HG03060 (cell line): ENCODE measurements at regions not wholly inside any gene's neighbourhood (a gene's known extent, or its start where the extent isn't known, plus 50 kb on each side); places are given as distances from the start of the nearest gene placed in this dataset.
"Not testable (repeated sequence)": the region's sequence is repeated elsewhere in the genome, so short reads cannot be mapped to it uniquely, and the experiment has no call there.

Experiments
- ATAC-seq: cut with Tn5 transposase; IDR thresholded peaks from one replicate; pipeline ENCODE4 v1.9.1; 2021; ENCODE audit warnings: low read depth, moderate number of reproducible peaks; ENCODE audit not compliant: unreplicated experiment

- no peak for ATAC-seq
Observed at GRCh38 chr1:73671530-73671929, 526.4 kb downstream of the LRRIQ3 start.

GRCh38 chr1:73667959-73668358, 530.0 kb downstream of the LRRIQ3 start:
- not testable (repeated sequence) for ATAC-seq

GRCh38 chr1:73662526-73662925, 535.5 kb downstream of the LRRIQ3 start:
- ATAC-seq = no peak

- no peak for ATAC-seq
Observed at GRCh38 chr1:73659136-73659535, 538.8 kb downstream of the LRRIQ3 start.

GRCh38 chr1:73654714-73655113, 543.3 kb downstream of the LRRIQ3 start:
- no peak for ATAC-seq

GRCh38 chr1:73644198-73644597, 553.8 kb downstream of the LRRIQ3 start:
- no peak for ATAC-seq

- ATAC-seq = no peak
Observed at GRCh38 chr1:73639494-73639893, 558.5 kb downstream of the LRRIQ3 start.

GRCh38 chr1:73637264-73637663, 560.7 kb downstream of the LRRIQ3 start:
- no peak for ATAC-seq

- no peak for ATAC-seq
Observed at GRCh38 chr1:73635021-73635420, 563.0 kb downstream of the LRRIQ3 start.

GRCh38 chr1:73627723-73628122, 570.3 kb downstream of the LRRIQ3 start:
- ATAC-seq = no peak

GRCh38 chr1:73626326-73626725, 571.6 kb downstream of the LRRIQ3 start:
- ATAC-seq = no peak

GRCh38 chr1:73623946-73624345, 574.0 kb downstream of the LRRIQ3 start:
- no peak for ATAC-seq

GRCh38 chr1:73617145-73617544, 580.8 kb downstream of the LRRIQ3 start:
- ATAC-seq = no peak

GRCh38 chr1:73611681-73612080, 586.3 kb downstream of the LRRIQ3 start:
- no peak for ATAC-seq

- ATAC-seq = no peak
Observed at GRCh38 chr1:73604739-73605138, 593.2 kb downstream of the LRRIQ3 start.

- ATAC-seq = no peak
Observed at GRCh38 chr1:73604211-73604610, 593.8 kb downstream of the LRRIQ3 start.

- no peak for ATAC-seq
Observed at GRCh38 chr1:73593804-73594203, 604.2 kb downstream of the LRRIQ3 start.

- no peak for ATAC-seq
Observed at GRCh38 chr1:73593364-73593763, 604.6 kb downstream of the LRRIQ3 start.

GRCh38 chr1:73587080-73587479, 610.9 kb downstream of the LRRIQ3 start:
- ATAC-seq = no peak

GRCh38 chr1:73577206-73577605, 620.8 kb downstream of the LRRIQ3 start:
- ATAC-seq = no peak

GRCh38 chr1:73576083-73576482, 621.9 kb downstream of the LRRIQ3 start:
- ATAC-seq = no peak

GRCh38 chr1:73564294-73564693, 633.7 kb downstream of the LRRIQ3 start:
- no peak for ATAC-seq

- no peak for ATAC-seq
Observed at GRCh38 chr1:73556270-73556669, 641.7 kb downstream of the LRRIQ3 start.
